Neural cell (in vitro differentiated cells): ENCODE measurements at regions not wholly inside any gene's neighbourhood (a gene's known extent, or its start where the extent isn't known, plus 50 kb on each side); places are given as distances from the start of the nearest gene placed in this dataset.

Experiments used
- CTCF ChIP-seq: fragments of 450-650 bp; IDR thresholded peaks from 2 replicates; pipeline ENCODE4 v1.5.1; 2014; ENCODE audit warnings: antibody characterized with exemption, mild to moderate bottlenecking, moderate library complexity; ENCODE audit not compliant: poor library complexity, severe bottlenecking
- RAD21 ChIP-seq: fragments of 450-650 bp; conservative IDR thresholded peaks from 2 replicates; pipeline ENCODE4 v1.6.1; 2014; ENCODE audit warnings: antibody characterized with exemption, mild to moderate bottlenecking, moderate library complexity
- TAF1 ChIP-seq: IDR thresholded peaks from 2 replicates; pipeline ENCODE4 v1.6.1; 2012; ENCODE audit warnings: low read depth

GRCh38 chr21:14825514-14825974, 239.3 kb downstream of the NRIP1 start:
- TF ChIP-seq CTCF (no peak), TAF1 (no peak), RAD21 (no peak)
